ENCODE measurements at regions not wholly inside any gene's neighbourhood (a gene's known extent, or its start where the extent isn't known, plus 50 kb on each side); places are given as distances from the start of the nearest gene placed in this dataset.

DNA sequence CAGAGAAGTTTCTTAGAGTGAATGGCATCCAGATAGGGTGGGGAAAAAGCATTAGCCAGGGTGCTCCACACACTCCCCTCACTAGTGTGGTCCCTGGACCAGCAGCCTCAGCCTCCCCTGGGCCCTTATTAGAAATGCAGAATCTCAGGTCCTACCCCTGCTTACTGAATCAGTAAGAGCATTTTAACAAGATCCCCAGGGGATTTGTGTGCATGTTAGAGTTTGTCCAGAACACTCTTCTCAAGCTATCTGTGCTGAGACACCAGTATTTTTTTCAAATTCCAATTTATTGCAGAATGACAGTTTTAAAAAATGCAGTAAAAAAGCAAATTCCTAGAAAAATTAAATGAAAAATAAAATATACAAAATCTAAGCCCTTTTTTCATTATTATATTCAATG is 123.1 kb downstream of the MIAT start:
- Histone ChIP-seq H4K20me1 (ENCODE audit: insufficient read depth, low read length) (0 out of 2 replicates have a peak, but pooled peaks cover 3% of the 10 kb centered on the region), H3K4me1 (ENCODE audit: low read length) (no peaks in the 10 kb centered on the region)

GRCh38 chr22:26781062-26781461 is 123.7 kb downstream of the MIAT start:
- no peak overlapping the region for H2AFZ ChIP-seq (ENCODE audit: low read depth, low read length)
- H3K9me3 ChIP-seq (ENCODE audit: insufficient read depth, low read length): no peaks in the 10 kb centered on the region
- no peak for TF ChIP-seq CTCF (IDR thresholded peaks at IDR 0.05; ENCODE audit: low read depth, low read length)

More for the DNA sequence above, 123.1 kb downstream of the MIAT start:
- Histone ChIP-seq H3K36me3 (replicated peaks; ENCODE audit: low read depth, low read length) (peaks cover 5% of the 10 kb centered on the region), H3K79me2 (ENCODE audit: low read length) (no peaks in the 10 kb centered on the region), H3K27me3 (ENCODE audit: low read depth, low read length) (no peaks in the 10 kb centered on the region), H3K27ac (ENCODE audit: low read length) (no peak overlapping the region), H2AFZ (ENCODE audit: low read depth, low read length) (no peak overlapping the region), H3K9me3 (ENCODE audit: insufficient read depth, low read length) (no peaks in the 10 kb centered on the region), H3K4me2 (ENCODE audit: low read length) (no peak overlapping the region), H3K4me3 (ENCODE audit: low read length) (no peak overlapping the region), H3K9ac (ENCODE audit: low read length) (no peak overlapping the region)
- no peak for TF ChIP-seq CTCF (IDR thresholded peaks at IDR 0.05; ENCODE audit: low read depth, low read length)
- TF ChIP-seq EZH2phosphoT487 (IDR thresholded peaks at IDR 0.05; ENCODE audit: low read depth): no peak

DNA sequence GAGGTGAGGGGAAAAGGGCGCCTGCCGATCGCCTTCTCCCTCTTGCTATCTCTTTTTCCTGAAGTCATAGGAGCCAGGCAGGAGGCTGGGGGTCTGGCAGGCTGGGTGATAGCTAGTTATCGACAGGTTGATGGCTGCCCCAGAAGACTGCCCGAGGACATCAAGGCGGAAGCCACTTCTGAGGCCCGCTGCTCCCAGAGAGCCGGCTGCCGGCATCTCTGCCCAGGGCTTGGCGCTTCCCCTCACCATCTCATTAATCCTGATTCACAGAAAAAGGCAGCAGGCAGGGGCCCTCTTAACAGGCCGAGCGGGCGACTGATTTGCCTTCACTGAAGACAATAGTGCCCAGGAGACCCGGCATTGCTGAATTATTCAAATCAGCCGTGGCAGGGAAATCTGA is 124.2 kb downstream of the MIAT start:
- Histone ChIP-seq H3K4me3 (ENCODE audit: low read length) (no peak overlapping the region), H3K4me2 (ENCODE audit: low read length) (no peak overlapping the region), H3K4me1 (ENCODE audit: low read length) (no peaks in the 10 kb centered on the region), H3K9me3 (ENCODE audit: insufficient read depth, low read length) (no peaks in the 10 kb centered on the region), H4K20me1 (ENCODE audit: insufficient read depth, low read length) (0 out of 2 replicates have a peak, but pooled peaks cover 3% of the 10 kb centered on the region), H3K36me3 (replicated peaks; ENCODE audit: low read depth, low read length) (peaks cover 5% of the 10 kb centered on the region), H3K9ac (ENCODE audit: low read length) (no peak overlapping the region), H3K27me3 (ENCODE audit: low read depth, low read length) (no peaks in the 10 kb centered on the region), H2AFZ (ENCODE audit: low read depth, low read length) (no peak overlapping the region), H3K27ac (ENCODE audit: low read length) (no peak overlapping the region), H3K79me2 (ENCODE audit: low read length) (no peaks in the 10 kb centered on the region)
- TF ChIP-seq EZH2phosphoT487 (IDR thresholded peaks at IDR 0.05; ENCODE audit: low read depth) (no peak), CTCF (IDR thresholded peaks at IDR 0.05; ENCODE audit: low read depth, low read length) (no peak)

More at GRCh38 chr22:26781062-26781461, 123.7 kb downstream of the MIAT start:
- Histone ChIP-seq H3K27me3 (ENCODE audit: low read depth, low read length) (no peaks in the 10 kb centered on the region), H3K79me2 (ENCODE audit: low read length) (no peaks in the 10 kb centered on the region), H3K27ac (ENCODE audit: low read length) (no peak overlapping the region), H3K36me3 (replicated peaks; ENCODE audit: low read depth, low read length) (peaks cover 5% of the 10 kb centered on the region), H3K4me2 (ENCODE audit: low read length) (no peak overlapping the region), H3K4me3 (ENCODE audit: low read length) (no peak overlapping the region), H4K20me1 (ENCODE audit: insufficient read depth, low read length) (0 out of 2 replicates have a peak, but pooled peaks cover 3% of the 10 kb centered on the region), H3K4me1 (ENCODE audit: low read length) (no peaks in the 10 kb centered on the region), H3K9ac (ENCODE audit: low read length) (no peak overlapping the region)

- Histone ChIP-seq H3K27ac (ENCODE audit: low read length) (no peak overlapping the region), H2AFZ (ENCODE audit: low read depth, low read length) (no peak overlapping the region), H3K4me1 (ENCODE audit: low read length) (no peaks in the 10 kb centered on the region), H3K9me3 (ENCODE audit: insufficient read depth, low read length) (no peaks in the 10 kb centered on the region), H3K4me3 (ENCODE audit: low read length) (no peak overlapping the region), H3K79me2 (ENCODE audit: low read length) (no peaks in the 10 kb centered on the region), H3K4me2 (ENCODE audit: low read length) (no peak overlapping the region), H4K20me1 (ENCODE audit: insufficient read depth, low read length) (0 out of 2 replicates have a peak, but pooled peaks cover 3% of the 10 kb centered on the region), H3K9ac (ENCODE audit: low read length) (no peak overlapping the region), H3K27me3 (ENCODE audit: low read depth, low read length) (no peaks in the 10 kb centered on the region), H3K36me3 (replicated peaks; ENCODE audit: low read depth, low read length) (peaks cover 5% of the 10 kb centered on the region)
- TF ChIP-seq CTCF (IDR thresholded peaks at IDR 0.05; ENCODE audit: low read depth, low read length) (no peak), EZH2phosphoT487 (IDR thresholded peaks at IDR 0.05; ENCODE audit: low read depth) (no peak)
Observed at GRCh38 chr22:26783885-26784284, 126.5 kb downstream of the MIAT start.
